ENCODE measurements at regions not wholly inside any gene's neighbourhood (a gene's known extent, or its start where the extent isn't known, plus 50 kb on each side); places are given as distances from the start of the nearest gene placed in this dataset.

- intact Hi-C loops (cut with DNase I) = no loop called here
- peak in 3 of 6 experiments; percentile 15 to 27 (median 26) for TF ChIP-seq CTCF (IDR thresholded peaks at IDR 0.05)
- no peak for TF ChIP-seq POLR2A (IDR thresholded peaks at IDR 0.05)
- no peaks in the 10 kb centered on the region for H3K9me3 ChIP-seq
- no peaks in the 10 kb centered on the region for H3K27me3 ChIP-seq
- no peak overlapping the region for H3K27ac ChIP-seq
- no peaks in the 10 kb centered on the region for H3K36me3 ChIP-seq
- H3K4me1 ChIP-seq = no peaks in the 10 kb centered on the region
- 63 to 69% methylated on average over 10 of the region's 10 CpGs for WGBS, 2 donors
- no peak for DNase-seq
- no peak overlapping the region for H3K4me3 ChIP-seq (replicated peaks in 1 of 3)
These were observed 138.9 kb upstream of the CA10 start for GRCh38 chr17:52297230-52298010.

GRCh38 chr17:52294301-52294700 lies 135.8 kb upstream of the CA10 start:
- TF ChIP-seq POLR2A (IDR thresholded peaks at IDR 0.05) = no peak
- no peak for TF ChIP-seq CTCF (IDR thresholded peaks at IDR 0.05)
- Histone ChIP-seq H3K27ac (no peak overlapping the region), H3K36me3 (no peaks in the 10 kb centered on the region), H3K4me3 (replicated peaks in 1 of 3) (no peak overlapping the region), H3K27me3 (no peaks in the 10 kb centered on the region), H3K9me3 (no peaks in the 10 kb centered on the region), H3K4me1 (no peaks in the 10 kb centered on the region)
- intact Hi-C loops (cut with DNase I) = no loop called here
- 87 to 90% methylated on average over 1 of the region's 1 CpG for WGBS, 2 donors
- no peak for DNase-seq

- Histone ChIP-seq H3K27me3 (no peaks in the 10 kb centered on the region), H3K9me3 (no peaks in the 10 kb centered on the region), H3K4me3 (replicated peaks in 1 of 3) (no peak overlapping the region), H3K4me1 (no peaks in the 10 kb centered on the region), H3K27ac (no peak overlapping the region), H3K36me3 (no peaks in the 10 kb centered on the region)
- WGBS, 2 donors = 91 to 96% methylated on average over 2 of the region's 2 CpGs
- intact Hi-C loops (cut with DNase I) = no loop called here
- TF ChIP-seq POLR2A (IDR thresholded peaks at IDR 0.05) (no peak), CTCF (IDR thresholded peaks at IDR 0.05) (no peak)
- DNase-seq = no peak
These were observed 129.1 kb upstream of the CA10 start for GRCh38 chr17:52287611-52288010.

GRCh38 chr17:52283872-52284271 lies 125.4 kb upstream of the CA10 start:
- no peaks in the 10 kb centered on the region for H3K36me3 ChIP-seq
- 76 to 81% methylated on average over 2 of the region's 2 CpGs for WGBS, 2 donors
- no peaks in the 10 kb centered on the region for H3K9me3 ChIP-seq
- no peak for DNase-seq
- intact Hi-C loops (cut with DNase I) = no loop called here
- H3K4me3 ChIP-seq (replicated peaks in 1 of 3) = no peak overlapping the region
- TF ChIP-seq CTCF (IDR thresholded peaks at IDR 0.05) = no peak
- no peak for TF ChIP-seq POLR2A (IDR thresholded peaks at IDR 0.05)
- H3K4me1 ChIP-seq = no peaks in the 10 kb centered on the region
- H3K27me3 ChIP-seq = no peaks in the 10 kb centered on the region
- H3K27ac ChIP-seq = no peak overlapping the region

GRCh38 chr17:52276381-52277008 lies 118.0 kb upstream of the CA10 start:
- intact Hi-C loops (cut with DNase I) = no loop called here
- H3K27me3 ChIP-seq = no peaks in the 10 kb centered on the region
- no peak overlapping the region for H3K27ac ChIP-seq
- no peaks in the 10 kb centered on the region for H3K4me1 ChIP-seq
- H3K36me3 ChIP-seq = no peaks in the 10 kb centered on the region
- no peaks in the 10 kb centered on the region for H3K9me3 ChIP-seq
- no peak for DNase-seq
- no peak overlapping the region for H3K4me3 ChIP-seq (replicated peaks in 1 of 3)
- TF ChIP-seq POLR2A (IDR thresholded peaks at IDR 0.05) = no peak
- no peak for TF ChIP-seq CTCF (IDR thresholded peaks at IDR 0.05)
- WGBS, 2 donors = 89 to 90% methylated on average over 4 of the region's 4 CpGs

All from thyroid gland (tissue), 4 donors.